Brain microvascular endothelial cell (primary cell): ENCODE measurements at regions not wholly inside any gene's neighbourhood (a gene's known extent, or its start where the extent isn't known, plus 50 kb on each side); places are given as distances from the start of the nearest gene placed in this dataset.

Experiments used
- DNase-seq: peaks from one replicate; pipeline ENCODE4 v3.0.0-alpha.2; 2020
- H3K27ac ChIP-seq: fragments of 250-450 bp; sonication (Bioruptor Pico); 2 replicates; pipeline ENCODE4 v1.5.1; 2020; ENCODE audit warnings: mild to moderate bottlenecking, moderate library complexity
- H3K27me3 ChIP-seq: fragments of 250-450 bp; sonication (Bioruptor Pico); replicated peaks from 2 replicates; pipeline ENCODE4 v1.5.1; 2020; ENCODE audit warnings: mild to moderate bottlenecking
- H3K36me3 ChIP-seq: fragments of 250-450 bp; sonication (Bioruptor Pico); replicated peaks from 2 replicates; pipeline ENCODE4 v1.5.1; 2020; ENCODE audit warnings: mild to moderate bottlenecking
- H3K4me3 ChIP-seq: 2 replicates; pipeline ENCODE4 v1.5.1; 2011; ENCODE audit warnings: low read depth, mild to moderate bottlenecking, control low read depth, low read length, moderate library complexity
- in situ Hi-C: cut with HindIII; loops from 2 replicates; pipeline ENCODE4 v1.10.0; 2017; ENCODE audit warnings: low sequenced_read_pairs, low pct_ligation_motif_present
- TF ChIP-seq, protein P1 (sequence below): IDR thresholded peaks from 2 replicates; pipeline ENCODE4 v1.5.1; 2011; ENCODE audit warnings: low read depth, mild to moderate bottlenecking, moderate library complexity, low read length, control low read depth, inconsistent platforms; ENCODE audit errors: missing control alignments

- no peak overlapping the region for H3K4me3 ChIP-seq
- no peak overlapping the region for H3K27ac ChIP-seq
- DNase-seq: no peak
- in situ Hi-C loops: no loop called here
- no peaks in the 10 kb centered on the region for H3K36me3 ChIP-seq
- peaks cover 5% of the 10 kb centered on the region for H3K27me3 ChIP-seq
- TF ChIP-seq, protein P1, sequence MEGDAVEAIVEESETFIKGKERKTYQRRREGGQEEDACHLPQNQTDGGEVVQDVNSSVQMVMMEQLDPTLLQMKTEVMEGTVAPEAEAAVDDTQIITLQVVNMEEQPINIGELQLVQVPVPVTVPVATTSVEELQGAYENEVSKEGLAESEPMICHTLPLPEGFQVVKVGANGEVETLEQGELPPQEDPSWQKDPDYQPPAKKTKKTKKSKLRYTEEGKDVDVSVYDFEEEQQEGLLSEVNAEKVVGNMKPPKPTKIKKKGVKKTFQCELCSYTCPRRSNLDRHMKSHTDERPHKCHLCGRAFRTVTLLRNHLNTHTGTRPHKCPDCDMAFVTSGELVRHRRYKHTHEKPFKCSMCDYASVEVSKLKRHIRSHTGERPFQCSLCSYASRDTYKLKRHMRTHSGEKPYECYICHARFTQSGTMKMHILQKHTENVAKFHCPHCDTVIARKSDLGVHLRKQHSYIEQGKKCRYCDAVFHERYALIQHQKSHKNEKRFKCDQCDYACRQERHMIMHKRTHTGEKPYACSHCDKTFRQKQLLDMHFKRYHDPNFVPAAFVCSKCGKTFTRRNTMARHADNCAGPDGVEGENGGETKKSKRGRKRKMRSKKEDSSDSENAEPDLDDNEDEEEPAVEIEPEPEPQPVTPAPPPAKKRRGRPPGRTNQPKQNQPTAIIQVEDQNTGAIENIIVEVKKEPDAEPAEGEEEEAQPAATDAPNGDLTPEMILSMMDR: no peak
Measured at GRCh38 chr16:86007524-86007923, 108.6 kb downstream of the IRF8 start.

DNA sequence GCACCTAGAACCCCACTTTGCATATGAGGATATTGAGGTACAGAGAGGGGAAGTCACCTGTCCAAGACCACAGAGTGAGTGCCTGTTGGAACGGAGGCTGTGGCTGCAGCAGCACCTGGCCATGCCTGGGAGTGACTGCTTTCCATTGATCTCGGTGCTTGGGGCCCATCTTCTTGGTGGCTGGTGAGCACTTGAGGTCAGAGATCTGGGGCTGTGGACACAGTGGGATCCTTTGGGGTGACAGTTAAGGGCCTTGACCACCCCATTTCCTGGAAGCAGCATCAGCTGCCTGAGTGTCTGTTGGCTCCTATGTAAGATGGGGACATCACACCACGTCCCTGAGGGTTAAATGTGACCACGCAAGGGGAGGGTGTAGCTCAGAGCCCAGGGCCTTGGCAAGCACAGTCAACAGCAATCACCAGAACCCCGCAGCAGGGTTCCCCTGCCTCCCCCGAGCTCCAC, 111.7 kb downstream of the IRF8 start:
- Histone ChIP-seq H3K4me3 (no peak overlapping the region), H3K36me3 (no peaks in the 10 kb centered on the region), H3K27ac (no peak overlapping the region), H3K27me3 (peaks cover 5% of the 10 kb centered on the region)
- TF ChIP-seq, protein P1: no peak
- in situ Hi-C loops: no loop called here
- no peak for DNase-seq

DNA sequence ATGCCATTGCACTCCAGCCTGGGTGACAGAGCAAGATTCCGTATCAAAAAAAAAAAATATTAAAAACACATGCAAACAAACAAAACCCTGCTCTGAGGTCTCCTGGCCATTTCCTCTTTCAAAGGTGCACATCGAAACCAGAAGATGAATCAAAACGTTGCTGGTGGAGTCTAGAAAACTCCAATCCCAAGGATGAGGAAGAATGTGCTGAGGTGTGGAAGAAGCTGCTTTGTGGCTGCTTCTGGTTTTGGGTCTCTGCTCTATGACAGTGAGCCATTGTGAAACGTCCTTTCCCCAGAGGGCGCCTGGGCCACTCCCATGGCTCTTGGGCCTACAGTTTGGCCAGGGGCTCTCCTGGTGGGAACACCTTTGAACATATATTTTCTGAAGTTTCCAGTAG, 112.6 kb downstream of the IRF8 start:
- Histone ChIP-seq H3K27me3 (peaks cover 4% of the 10 kb centered on the region), H3K27ac (no peak overlapping the region), H3K4me3 (no peak overlapping the region), H3K36me3 (no peaks in the 10 kb centered on the region)
- in situ Hi-C loops: no loop called here
- TF ChIP-seq, protein P1: no peak
- no peak for DNase-seq

- in situ Hi-C loops: no loop called here
- Histone ChIP-seq H3K27ac (no peak overlapping the region), H3K4me3 (no peak overlapping the region), H3K36me3 (no peaks in the 10 kb centered on the region), H3K27me3 (peaks cover 6% of the 10 kb centered on the region)
- TF ChIP-seq, protein P1: no peak
- no peak for DNase-seq
Measured at GRCh38 chr16:86012221-86012620, 113.3 kb downstream of the IRF8 start.

DNA sequence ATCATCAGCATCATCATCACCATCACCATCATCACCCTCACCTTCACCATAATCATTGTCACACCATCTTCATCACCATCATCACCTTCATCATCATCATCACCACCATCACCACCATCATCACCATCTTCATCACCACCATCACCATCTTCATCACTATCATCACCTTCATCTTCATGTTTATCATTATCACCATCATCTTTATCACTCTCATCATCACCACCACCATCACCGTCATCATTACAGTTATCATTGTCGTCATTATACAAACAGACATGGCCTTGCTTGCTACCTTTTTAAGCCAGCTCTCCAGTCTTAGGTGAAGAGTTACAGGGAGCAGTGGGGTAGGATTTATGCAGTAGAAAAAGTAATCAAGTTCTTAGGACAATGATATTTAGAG, 114.9 kb downstream of the IRF8 start:
- Histone ChIP-seq H3K36me3 (no peaks in the 10 kb centered on the region), H3K4me3 (no peak overlapping the region), H3K27ac (no peak overlapping the region), H3K27me3 (peaks cover 4% of the 10 kb centered on the region)
- no peak for DNase-seq
- in situ Hi-C loops: no loop called here
- TF ChIP-seq, protein P1: no peak

DNA sequence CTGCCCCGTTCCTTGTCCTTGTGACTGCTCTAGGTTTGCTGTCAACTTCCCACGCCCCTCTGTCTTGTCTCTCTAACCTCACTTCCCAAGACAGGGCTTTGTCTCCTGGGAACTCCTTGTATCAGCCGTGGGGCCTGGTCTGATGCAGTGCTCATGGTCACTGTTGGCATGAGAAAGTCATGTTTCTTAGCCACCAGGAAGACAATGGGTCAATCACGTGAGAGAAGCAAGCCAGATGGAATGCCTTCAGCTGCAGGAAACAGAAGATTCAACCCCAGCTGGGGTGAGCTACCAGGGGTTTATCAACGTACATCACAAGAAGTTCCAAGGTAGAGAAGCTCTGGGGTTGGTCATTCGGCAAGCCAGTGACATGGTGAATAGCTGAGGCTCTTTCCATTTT, 116.6 kb downstream of the IRF8 start:
- TF ChIP-seq, protein P1: no peak
- peaks cover 4% of the 10 kb centered on the region for H3K27me3 ChIP-seq
- H3K36me3 ChIP-seq: no peaks in the 10 kb centered on the region
- no peak overlapping the region for H3K4me3 ChIP-seq
- no peak for DNase-seq
- in situ Hi-C loops: no loop called here
- H3K27ac ChIP-seq: no peak overlapping the region
